AG04449 (cell line): ENCODE measurements at regions not wholly inside any gene's neighbourhood (a gene's known extent, or its start where the extent isn't known, plus 50 kb on each side); places are given as distances from the start of the nearest gene placed in this dataset.

Source experiments
- CTCF ChIA-PET: fragments of 350-600 bp; formaldehyde crosslinking; extraction: SDS; loops from one replicate; lab custom pipeline; 2021; ENCODE audit warnings: antibody characterized with exemption; lab: Yijun Ruan, JAX
- POLR2A ChIA-PET: fragments of 400-600, 350-600 bp; formaldehyde crosslinking; extraction: SDS; loops from one replicate; lab custom pipeline; 2020; ENCODE audit warnings: antibody characterized with exemption, inconsistent platforms; lab: Yijun Ruan, JAX
- DNase-seq: peaks from one replicate; pipeline ENCODE4 v3.0.0-alpha.2; 2010; ENCODE audit warnings: low read depth, low spot score
- H3K4me3 ChIP-seq: 2 replicates; pipeline ENCODE4 v1.5.1; 2011; ENCODE audit warnings: low read depth, mild to moderate bottlenecking, control low read depth, low read length
- TF ChIP-seq, protein P1 (sequence below): IDR thresholded peaks from one replicate; pipeline ENCODE4 v1.5.1; 2011; ENCODE audit warnings: mild to moderate bottlenecking, moderate library complexity, low read length, control low read depth, inconsistent platforms; ENCODE audit not compliant: insufficient read depth; ENCODE audit errors: missing control alignments

- ChIA-PET CTCF (no interaction called here), POLR2A (no interaction called here)
- H3K4me3 ChIP-seq: no peak overlapping the region
- no peak for DNase-seq
- TF ChIP-seq, protein P1, sequence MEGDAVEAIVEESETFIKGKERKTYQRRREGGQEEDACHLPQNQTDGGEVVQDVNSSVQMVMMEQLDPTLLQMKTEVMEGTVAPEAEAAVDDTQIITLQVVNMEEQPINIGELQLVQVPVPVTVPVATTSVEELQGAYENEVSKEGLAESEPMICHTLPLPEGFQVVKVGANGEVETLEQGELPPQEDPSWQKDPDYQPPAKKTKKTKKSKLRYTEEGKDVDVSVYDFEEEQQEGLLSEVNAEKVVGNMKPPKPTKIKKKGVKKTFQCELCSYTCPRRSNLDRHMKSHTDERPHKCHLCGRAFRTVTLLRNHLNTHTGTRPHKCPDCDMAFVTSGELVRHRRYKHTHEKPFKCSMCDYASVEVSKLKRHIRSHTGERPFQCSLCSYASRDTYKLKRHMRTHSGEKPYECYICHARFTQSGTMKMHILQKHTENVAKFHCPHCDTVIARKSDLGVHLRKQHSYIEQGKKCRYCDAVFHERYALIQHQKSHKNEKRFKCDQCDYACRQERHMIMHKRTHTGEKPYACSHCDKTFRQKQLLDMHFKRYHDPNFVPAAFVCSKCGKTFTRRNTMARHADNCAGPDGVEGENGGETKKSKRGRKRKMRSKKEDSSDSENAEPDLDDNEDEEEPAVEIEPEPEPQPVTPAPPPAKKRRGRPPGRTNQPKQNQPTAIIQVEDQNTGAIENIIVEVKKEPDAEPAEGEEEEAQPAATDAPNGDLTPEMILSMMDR: no peak
Observed at GRCh38 chr3:70748593-70748992, 436.2 kb upstream of the MDFIC2 start.

DNA sequence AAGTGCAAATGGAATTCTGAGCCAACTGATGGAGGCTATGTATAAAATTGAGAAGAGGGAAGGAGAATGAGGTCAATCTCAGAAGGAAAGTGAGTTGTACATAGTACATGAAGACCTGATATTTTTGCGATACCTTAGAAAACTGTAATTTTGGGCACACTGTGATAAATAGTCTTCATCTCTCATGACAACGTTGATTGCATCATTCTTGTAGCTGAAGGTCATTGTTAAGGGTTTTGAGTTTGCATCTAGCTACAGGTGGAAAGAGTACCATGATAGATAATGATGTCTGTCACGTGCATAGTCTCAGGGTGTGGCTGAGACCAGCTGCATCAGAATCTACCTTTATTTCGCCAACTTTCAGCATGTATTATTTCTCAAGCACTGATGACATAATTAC lies 435.4 kb upstream of the MDFIC2 start:
- CTCF ChIA-PET: no interaction called here
- no peak overlapping the region for H3K4me3 ChIP-seq
- no peak for DNase-seq
- TF ChIP-seq, protein P1: no peak
- POLR2A ChIA-PET: no interaction called here

GRCh38 chr3:70744536-70744935 lies 432.1 kb upstream of the MDFIC2 start:
- no peak for DNase-seq
- ChIA-PET CTCF (interaction anchor here (1.2 kb wide), 1 partner anchor 14 kb away, joined by 3 read pairs; no protein-coding TSS in a partner anchor), POLR2A (no interaction called here)
- TF ChIP-seq, protein P1: no peak
- H3K4me3 ChIP-seq: no peak overlapping the region

DNA sequence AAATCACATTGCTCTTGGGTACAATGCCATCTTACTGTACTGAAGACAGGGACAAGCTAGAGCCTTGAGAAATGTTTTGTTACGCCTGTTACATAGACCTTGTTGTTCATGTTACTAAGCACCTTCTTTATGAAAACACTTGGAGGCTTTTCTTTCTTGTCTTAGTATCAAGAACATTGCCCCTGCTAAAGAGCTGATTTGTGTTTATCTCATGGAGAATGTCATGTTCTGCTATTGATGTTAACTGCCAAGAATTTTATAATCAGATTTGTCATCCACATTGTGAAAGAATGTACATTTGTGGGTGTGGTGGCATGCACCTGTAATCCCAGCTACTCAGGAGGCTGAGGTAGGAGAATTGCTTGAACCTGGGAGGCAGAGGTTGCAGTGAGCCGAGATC lies 431.3 kb upstream of the MDFIC2 start:
- CTCF ChIA-PET: no interaction called here
- TF ChIP-seq, protein P1: no peak
- H3K4me3 ChIP-seq: no peak overlapping the region
- POLR2A ChIA-PET: no interaction called here
- DNase-seq: no peak

- CTCF ChIA-PET: no interaction called here
- H3K4me3 ChIP-seq: no peak overlapping the region
- POLR2A ChIA-PET: no interaction called here
- DNase-seq: no peak
- TF ChIP-seq, protein P1: no peak
Observed at GRCh38 chr3:70742081-70742480, 429.6 kb upstream of the MDFIC2 start.

GRCh38 chr3:70740872-70741271 lies 428.4 kb upstream of the MDFIC2 start:
- CTCF ChIA-PET: no interaction called here
- POLR2A ChIA-PET: no interaction called here
- no peak overlapping the region for H3K4me3 ChIP-seq
- DNase-seq: no peak
- TF ChIP-seq, protein P1: no peak

- POLR2A ChIA-PET: no interaction called here
- DNase-seq: no peak
- no peak overlapping the region for H3K4me3 ChIP-seq
- CTCF ChIA-PET: no interaction called here
- TF ChIP-seq, protein P1: no peak
Observed at GRCh38 chr3:70740071-70740470, 427.6 kb upstream of the MDFIC2 start.
